NCI-H1092 treated with DMSO at 0.1 percent for 48 hours (cell line): ENCODE measurements at regions not wholly inside any gene's neighbourhood (a gene's known extent, or its start where the extent isn't known, plus 50 kb on each side); places are given as distances from the start of the nearest gene placed in this dataset.
"Not testable (repeated sequence)": the region's sequence is repeated elsewhere in the genome, so short reads cannot be mapped to it uniquely, and the experiment has no call there.

Source experiments
- DNase-seq: peaks from one replicate; lab custom pipeline; 2025; lab: John Stamatoyannopoulos, UW

DNA sequence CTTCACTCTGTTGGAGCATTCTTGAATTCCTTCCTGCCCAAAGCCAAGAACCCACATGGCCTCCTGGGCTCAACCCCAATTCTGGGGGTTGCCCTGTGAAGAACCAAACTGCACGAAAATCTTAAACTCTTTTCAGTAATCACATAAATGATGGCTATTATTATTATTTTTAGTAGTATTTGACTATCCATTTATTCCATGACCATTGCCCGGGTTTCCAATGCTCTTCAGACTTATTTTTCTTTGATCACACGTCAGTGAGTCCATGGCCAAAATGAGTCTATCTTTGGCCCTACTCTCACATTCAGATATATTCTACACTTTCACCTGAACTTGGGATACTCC, 185.9 kb downstream of the AVL9 start:
- DNase-seq: no peak

DNA sequence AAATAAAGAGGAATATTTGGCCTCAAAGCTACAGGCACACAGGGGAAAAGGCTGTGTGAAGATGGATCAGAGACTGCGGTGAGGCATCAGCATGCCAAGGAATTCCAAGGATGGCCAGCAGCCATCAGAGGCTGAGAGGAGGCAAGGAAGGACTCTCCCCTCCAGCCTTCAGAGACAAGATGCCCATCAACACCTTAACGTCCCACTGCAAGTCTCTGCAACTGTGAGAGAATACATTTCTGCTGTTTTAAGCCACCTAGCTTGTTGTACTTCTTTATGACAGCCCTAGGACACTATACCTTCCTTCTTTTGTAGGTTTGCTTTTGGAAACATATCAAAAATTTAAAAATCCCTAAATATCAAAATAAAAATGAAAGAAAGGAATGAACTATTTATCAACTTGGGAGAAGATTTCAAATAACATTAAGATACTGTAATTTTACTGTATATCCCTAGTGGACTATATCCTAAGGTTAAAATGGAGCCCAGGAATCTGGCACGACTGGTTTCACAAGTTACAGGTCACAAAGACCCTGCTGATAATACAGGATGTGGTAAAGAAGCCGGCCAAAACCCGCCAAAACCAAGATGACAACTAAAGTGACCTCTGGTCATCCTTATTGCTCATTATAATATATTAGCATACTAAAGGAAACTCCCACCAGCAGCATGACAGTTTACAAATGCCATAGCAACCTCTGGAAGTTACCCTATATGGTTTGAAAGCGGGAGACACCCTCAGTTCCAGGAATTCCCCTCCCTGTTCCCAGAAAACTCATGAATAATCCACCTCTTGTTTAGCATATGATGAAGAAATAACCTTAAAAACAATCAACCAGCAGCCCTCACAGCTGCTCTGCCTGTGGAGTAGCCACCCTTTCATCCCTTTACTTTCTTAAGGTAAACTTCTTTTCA, 185.2 kb downstream of the AVL9 start:
- DNase-seq: no peak

- DNase-seq: no peak
Measured at GRCh38 chr7:32679192-32679591, 183.9 kb downstream of the AVL9 start.

- DNase-seq: no peak
Measured at GRCh38 chr7:32677593-32677992, 182.3 kb downstream of the AVL9 start.

DNA sequence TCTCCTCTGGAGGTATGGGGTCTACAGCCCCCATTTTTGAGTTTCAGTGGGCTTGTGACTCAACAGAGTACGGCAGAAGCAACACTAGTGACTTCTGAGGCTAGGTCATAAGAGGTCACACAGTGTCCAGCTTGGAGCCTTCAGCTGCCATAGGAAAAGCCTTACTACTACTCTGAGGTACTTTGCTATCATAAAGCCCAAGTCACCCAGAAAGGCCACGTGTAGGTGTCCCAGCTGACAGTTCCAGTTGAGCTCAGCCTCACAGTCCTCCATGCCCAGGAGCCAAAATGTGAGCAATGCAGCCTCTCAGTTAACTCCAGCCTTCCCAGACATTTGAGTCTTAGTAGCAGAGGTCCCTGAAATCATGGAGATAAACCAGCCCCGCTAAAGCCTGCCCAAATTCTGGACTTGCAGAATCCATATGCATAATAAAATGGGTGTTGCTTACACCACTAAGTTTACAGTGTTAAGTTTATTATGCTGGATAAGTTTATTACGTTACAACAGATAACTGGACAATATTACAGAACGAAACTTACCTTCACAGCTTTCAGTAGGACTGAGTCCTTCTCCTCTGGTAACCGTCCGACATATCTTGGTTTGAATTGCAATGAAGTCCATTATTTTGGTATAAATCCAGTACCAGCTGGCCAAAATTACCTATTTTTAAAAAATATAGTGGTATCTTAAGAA, 181.1 kb downstream of the AVL9 start:
- DNase-seq: no peak

DNA sequence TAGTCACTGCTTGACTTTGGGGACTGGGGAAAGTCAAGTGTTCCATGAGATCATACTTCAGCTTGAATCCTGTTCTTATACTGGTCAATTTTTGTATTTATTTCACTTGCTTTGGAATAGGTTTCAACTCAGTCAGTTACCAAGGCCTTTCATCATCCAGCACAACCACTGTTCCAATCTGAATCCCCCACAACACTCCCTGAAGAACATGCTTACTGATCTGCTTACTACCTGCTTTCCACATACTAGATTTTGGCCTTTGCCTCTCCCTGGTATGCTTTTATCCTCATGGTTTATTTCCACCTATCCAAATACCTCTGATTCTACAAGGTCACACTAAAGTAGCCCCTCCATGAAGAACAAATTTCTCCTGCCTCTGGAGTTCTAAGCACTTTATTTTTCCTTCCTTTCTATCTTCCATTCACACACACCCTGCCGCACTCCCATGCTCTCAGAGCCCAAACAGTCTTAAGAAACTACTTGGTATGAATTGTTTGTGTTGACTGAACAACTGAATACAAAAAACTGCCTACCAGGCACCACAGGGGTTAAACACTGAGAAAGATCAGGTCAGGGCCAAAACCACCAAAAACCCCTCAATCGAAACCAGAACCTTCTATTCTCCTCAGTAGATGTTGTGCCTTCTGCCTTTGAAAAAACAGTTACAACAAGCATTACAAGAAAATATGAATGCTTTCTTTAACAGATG, 178.1 kb downstream of the AVL9 start:
- no peak for DNase-seq

- no peak for DNase-seq
Measured at GRCh38 chr7:32670110-32671025, 175.1 kb downstream of the AVL9 start.

- DNase-seq: peak; percentile 35
Measured at GRCh38 chr7:32669173-32669870, 174.0 kb downstream of the AVL9 start.

DNA sequence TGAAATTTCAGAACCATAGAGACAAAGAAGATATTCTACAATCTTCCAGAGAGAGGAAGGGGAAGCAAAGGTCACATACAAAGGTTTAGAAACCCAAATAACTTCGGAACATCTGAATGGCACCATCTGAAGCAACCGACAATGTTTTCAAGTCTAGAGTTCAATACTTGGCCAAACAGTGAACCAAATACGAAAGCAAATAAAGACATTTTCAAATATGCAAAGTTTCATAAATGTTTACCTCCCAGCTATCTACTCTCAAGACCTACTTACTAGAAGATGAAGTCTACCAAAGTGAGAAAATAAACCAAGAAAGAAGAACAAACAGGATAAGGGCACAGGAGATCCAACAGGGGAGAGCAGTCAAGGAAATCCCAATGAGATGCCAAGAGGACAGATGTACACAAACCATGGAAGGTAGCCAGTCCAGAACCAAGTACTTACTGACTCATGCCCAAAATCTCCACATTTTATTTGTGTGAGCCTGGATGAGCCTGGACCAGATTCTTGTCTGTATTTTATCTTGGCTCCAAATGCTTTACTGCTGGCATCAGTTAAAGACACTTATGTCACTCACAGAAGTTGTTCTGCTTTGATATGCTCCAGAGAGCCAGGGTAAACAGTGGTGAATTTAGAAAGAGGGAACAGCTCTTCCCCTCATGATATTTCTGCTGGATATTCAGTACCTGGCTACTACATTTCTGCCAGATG, 173.3 kb downstream of the AVL9 start:
- DNase-seq: not testable (repeated sequence)

- DNase-seq: not testable (repeated sequence)
Measured at GRCh38 chr7:32667586-32667985, 172.3 kb downstream of the AVL9 start.

GRCh38 chr7:32663805-32664211, 168.5 kb downstream of the AVL9 start:
- not testable (repeated sequence) for DNase-seq

- DNase-seq: not testable (repeated sequence)
Measured at GRCh38 chr7:32662509-32662908, 167.2 kb downstream of the AVL9 start.

- DNase-seq: no peak
Measured at GRCh38 chr7:32661929-32662328, 166.6 kb downstream of the AVL9 start.

GRCh38 chr7:32661501-32661900, 166.2 kb downstream of the AVL9 start:
- no peak for DNase-seq

DNA sequence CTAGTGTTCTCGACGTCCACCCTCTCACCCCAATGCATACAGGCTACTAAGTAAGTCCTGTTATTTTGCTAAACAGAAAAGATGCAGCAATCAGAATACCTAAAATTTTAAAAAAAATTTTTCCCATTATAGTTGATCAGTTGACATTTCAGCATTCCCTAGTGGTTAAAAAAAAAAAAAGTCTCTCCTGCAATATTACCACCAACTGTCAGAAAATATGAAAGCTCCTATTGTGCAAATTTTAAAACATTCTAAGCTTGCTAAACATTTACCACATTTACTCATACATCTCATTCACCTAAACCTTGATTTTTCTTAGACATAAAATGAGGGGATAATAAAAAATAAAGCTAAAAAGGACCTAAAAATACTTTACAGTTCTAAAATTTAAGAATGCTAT, 165.6 kb downstream of the AVL9 start:
- DNase-seq: no peak

DNA sequence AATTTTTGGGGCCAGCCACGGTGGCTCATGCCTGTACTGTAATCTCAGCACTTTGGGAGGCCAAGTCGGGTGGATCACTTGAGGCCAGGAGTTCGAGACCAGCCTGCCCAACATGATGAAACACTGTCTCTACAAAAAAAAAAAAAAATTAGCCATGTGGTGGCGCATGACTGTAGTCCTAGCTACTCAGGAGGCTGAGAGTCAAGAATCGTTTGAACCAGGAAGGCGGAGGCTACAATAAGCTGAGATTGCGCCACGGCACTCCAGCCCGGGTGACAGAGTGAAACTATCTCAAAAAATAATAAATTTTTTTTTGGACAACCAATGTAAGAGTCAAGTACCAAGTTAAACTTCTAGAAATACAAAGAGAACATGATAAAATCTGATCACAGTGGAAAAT, 164.6 kb downstream of the AVL9 start:
- no peak for DNase-seq

DNA sequence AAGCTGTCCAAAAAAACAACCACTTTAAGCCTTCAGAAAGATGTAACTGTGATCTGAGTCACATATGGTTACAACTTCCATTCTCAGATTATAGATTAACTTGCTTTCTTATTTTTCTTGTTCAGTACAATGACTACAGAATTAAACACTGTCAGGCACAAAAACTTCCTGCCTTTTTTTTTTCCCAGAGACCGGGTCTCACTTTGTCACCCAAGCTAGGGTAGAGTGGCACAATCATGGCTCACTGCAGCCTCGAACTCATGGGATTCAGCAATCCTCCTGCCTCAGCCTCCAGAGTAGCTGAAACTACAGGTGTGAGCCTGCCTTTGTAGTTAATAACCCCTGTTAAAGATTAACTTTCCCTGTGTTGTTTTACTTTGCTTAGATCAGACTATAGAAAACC, 163.2 kb downstream of the AVL9 start:
- no peak for DNase-seq

DNA sequence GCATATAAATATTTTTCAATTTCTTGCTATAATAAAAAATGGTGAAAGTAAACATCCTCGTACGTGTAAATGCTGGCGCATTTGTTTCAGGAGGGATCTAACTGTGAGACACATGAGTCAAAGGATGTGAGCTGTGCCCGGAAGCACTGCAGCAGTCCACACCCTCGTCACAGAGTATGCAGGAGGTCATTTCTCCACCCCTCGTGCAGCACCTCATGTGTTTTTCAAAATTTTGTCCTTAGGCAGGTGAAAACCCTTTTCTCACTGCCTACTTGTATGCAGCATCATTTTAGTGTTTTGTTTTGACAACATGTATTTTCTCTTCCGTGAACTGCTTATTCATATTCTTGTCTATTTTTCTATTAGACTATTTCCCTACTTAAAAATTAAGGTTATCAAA, 162.7 kb downstream of the AVL9 start:
- DNase-seq: no peak

DNA sequence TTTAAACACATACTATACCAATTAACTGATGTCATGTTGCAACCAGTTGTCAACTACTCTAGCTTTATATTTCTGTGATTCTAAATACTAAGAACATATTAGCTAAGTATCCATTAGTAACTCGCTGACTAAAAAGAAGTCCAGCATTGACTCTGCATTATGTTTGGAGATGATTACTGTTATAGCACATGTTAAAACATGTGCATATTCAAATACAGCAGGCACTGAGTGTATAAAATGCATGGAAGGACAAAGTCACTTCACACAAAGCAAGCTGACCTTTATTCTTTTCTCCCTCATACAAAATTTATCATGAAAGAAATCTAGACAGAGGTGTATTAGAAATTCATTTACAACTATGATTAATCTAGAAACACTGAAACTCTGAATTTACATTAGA, 159.3 kb downstream of the AVL9 start:
- DNase-seq: not testable (repeated sequence)

- DNase-seq: not testable (repeated sequence)
Measured at GRCh38 chr7:32650356-32650755, 155.1 kb downstream of the AVL9 start.
